Heart left ventricle (tissue), 16 donors: ENCODE measurements at regions not wholly inside any gene's neighbourhood (a gene's known extent, or its start where the extent isn't known, plus 50 kb on each side); places are given as distances from the start of the nearest gene placed in this dataset.

Experiments
- ATAC-seq, 4 donors: fragments of 200-7000 bp; cut with Tn5 transposase; one replicate each; pipeline ENCODE4 v1.9.1; 2020 to 2022; ENCODE audit warnings: moderate library complexity in 4 of 4, mild to moderate bottlenecking in 3 of 4, moderate number of reproducible peaks in 1 of 4
- DNase-seq, 5 donors: peaks; one replicate each; pipeline ENCODE4 v3.0.0-alpha.2; 2020
- H3K27ac ChIP-seq, 12 donors: fragments of 200-600 bp; sonication (generic) in 4 of 12; one replicate each; pipeline versions ENCODE4 v1.5.0 to v1.8.0; 2016 to 2022; ENCODE audit warnings: mild to moderate bottlenecking in 2 of 12
- H3K27me3 ChIP-seq, 9 donors: fragments of 200-600 bp; sonication (generic) in 2 of 9; one replicate each; pipeline versions ENCODE4 v1.5.1 to v1.8.0; 2016 to 2022; ENCODE audit warnings: mild to moderate bottlenecking in 3 of 9
- H3K36me3 ChIP-seq, 9 donors: fragments of 200-600 bp; sonication (generic) in 2 of 9; one replicate each; pipeline versions ENCODE4 v1.5.0 to v1.8.0; 2018 to 2022; ENCODE audit warnings: mild to moderate bottlenecking in 2 of 9
- H3K4me1 ChIP-seq, 12 donors: fragments of 200-600 bp; sonication (generic) in 4 of 12; one replicate each; pipeline versions ENCODE4 v1.5.0 to v1.8.0; 2016 to 2022; ENCODE audit warnings: mild to moderate bottlenecking in 3 of 12
- H3K4me3 ChIP-seq, 12 donors: fragments of 200-600 bp; sonication (generic) in 4 of 12; one replicate each; pipeline versions ENCODE4 v1.5.0 to v1.8.0; 2017 to 2022; ENCODE audit warnings: mild to moderate bottlenecking in 9 of 12, moderate library complexity in 4 of 12
- H3K9me3 ChIP-seq, 12 donors: fragments of 200-600 bp; sonication (generic) in 4 of 12; one replicate each; pipeline versions ENCODE4 v1.5.0 to v1.8.0; 2016 to 2022; ENCODE audit warnings: mild to moderate bottlenecking in 1 of 12
- CTCF ChIP-seq, 12 donors: fragments of 200-600 bp; sonication (generic) in 4 of 12; IDR thresholded peaks; one replicate each; pipeline versions ENCODE4 v1.5.0 to v1.8.0; 2018 to 2022; ENCODE audit warnings: antibody characterized with exemption in 12 of 12, mild to moderate bottlenecking in 5 of 12
- POLR2A ChIP-seq, 2 donors: fragments of 450-650 bp; IDR thresholded peaks; one replicate each; pipeline ENCODE4 v1.6.1; 2017; ENCODE audit warnings: antibody characterized with exemption in 2 of 2, mild to moderate bottlenecking in 2 of 2, moderate library complexity in 2 of 2
- WGBS, 4 donors: extraction: QIAGEN DNeasy Blood & Tissue Kit in 2 of 4; methylation state at CpG; one replicate each; pipeline versions ENCODE4 v1.1.5 to v1.1.7; 2013 to 2018; 5-methylcytosine and 5-hydroxymethylcytosine counted together
- intact Hi-C, 10 donors: fragments of 100-400 bp; cut with DNase I; formaldehyde crosslinking; loops; one replicate each; pipeline versions ENCODE4 v1.11.1 to v1.14.2; 2022
- donor health status: ischemic (EF 13 %, LVEDD 7.1; RV severe dilation, severe dysfunction).
- donor health status: healthy with polysubstance abuse.
- donor health status: DM: no; HTN: yes; CAD: no.
- donor health status: DM: no; HTN: no; CAD: no.
- donor health status: ischemic (EF 25% LVEDD 6.9; RV normal size, moderate dysfunction).
- donor health status: ischemic (EF 25% LVEDD 5.7; RV mildly dilated, moderate dysfunction).
- donor health status: healthy.
- donor health status: DM: yes; HTN: yes; CAD: no.
- donor health status: ischemic (EF 35%, LVEDD 5.7; RV mildly dilated, moderate dysfunction).
- donor health status: nonischemic (EF 11% LVEDD 7.7; RV severe dilation, severe dysfunction).
- donor health status: DM: yes; HTN: yes; CAD: no.
- donor health status: PGD.
- donor health status: ischemic (EF 29% LVEDD 5.4; RV normal size, mild dysfunction).
- donor health status: nonischemic (EF 23%, LVEDD 6.1; RV moderate dilation, normal function).

DNA sequence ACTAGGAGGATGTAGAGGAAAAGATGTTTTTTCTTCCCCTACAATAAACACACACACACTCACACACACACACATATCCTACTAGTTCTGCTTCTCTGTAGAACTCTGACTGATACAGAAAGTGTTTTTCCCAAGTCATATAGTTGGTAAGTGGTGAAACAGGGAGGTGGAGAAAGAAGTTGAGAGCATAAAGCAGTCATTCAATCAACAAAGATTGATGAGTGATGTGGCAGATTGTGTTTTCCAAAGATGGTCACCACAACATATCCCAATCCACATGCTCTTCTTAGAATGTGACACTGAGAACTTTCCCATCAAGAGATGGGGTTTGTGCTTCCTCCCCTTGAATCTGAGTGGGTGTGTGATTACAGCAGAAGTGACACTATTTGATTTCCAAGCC is 123.4 kb upstream of the ATP6AP2 start:
- TF ChIP-seq POLR2A (IDR thresholded peaks at IDR 0.05), result no peak
- no peak for TF ChIP-seq CTCF (IDR thresholded peaks at IDR 0.05)
- no peaks in the 10 kb centered on the region for H3K36me3 ChIP-seq
- H3K27me3 ChIP-seq, result peaks cover 0 to 33% (median 0%) of the 10 kb centered on the region in 9 donors
- no peak overlapping the region for H3K4me3 ChIP-seq
- ATAC-seq, result no peak
- H3K27ac ChIP-seq, result no peak overlapping the region
- intact Hi-C loops, result no loop called here
- no peaks in the 10 kb centered on the region for H3K9me3 ChIP-seq
- no peaks in the 10 kb centered on the region for H3K4me1 ChIP-seq
- no peak for DNase-seq

- no peak overlapping the region for H3K4me3 ChIP-seq
- H3K4me1 ChIP-seq, result peaks cover 0 to 4% (median 0%) of the 10 kb centered on the region in 12 donors
- DNase-seq (no peak), ATAC-seq (no peak)
- 86 to 98% (median 93%) methylated on average over 6 of the region's 6 CpGs for WGBS, 4 donors
- TF ChIP-seq CTCF (IDR thresholded peaks at IDR 0.05), result no peak
- H3K27me3 ChIP-seq, result peaks cover 0 to 11% (median 0%) of the 10 kb centered on the region in 9 donors
- no peak overlapping the region for H3K27ac ChIP-seq
- intact Hi-C loops, result no loop called here
- H3K9me3 ChIP-seq, result no peaks in the 10 kb centered on the region
- H3K36me3 ChIP-seq, result no peaks in the 10 kb centered on the region
Observed at GRCh38 chrX:40452031-40452430, 128.7 kb upstream of the ATP6AP2 start.

DNA sequence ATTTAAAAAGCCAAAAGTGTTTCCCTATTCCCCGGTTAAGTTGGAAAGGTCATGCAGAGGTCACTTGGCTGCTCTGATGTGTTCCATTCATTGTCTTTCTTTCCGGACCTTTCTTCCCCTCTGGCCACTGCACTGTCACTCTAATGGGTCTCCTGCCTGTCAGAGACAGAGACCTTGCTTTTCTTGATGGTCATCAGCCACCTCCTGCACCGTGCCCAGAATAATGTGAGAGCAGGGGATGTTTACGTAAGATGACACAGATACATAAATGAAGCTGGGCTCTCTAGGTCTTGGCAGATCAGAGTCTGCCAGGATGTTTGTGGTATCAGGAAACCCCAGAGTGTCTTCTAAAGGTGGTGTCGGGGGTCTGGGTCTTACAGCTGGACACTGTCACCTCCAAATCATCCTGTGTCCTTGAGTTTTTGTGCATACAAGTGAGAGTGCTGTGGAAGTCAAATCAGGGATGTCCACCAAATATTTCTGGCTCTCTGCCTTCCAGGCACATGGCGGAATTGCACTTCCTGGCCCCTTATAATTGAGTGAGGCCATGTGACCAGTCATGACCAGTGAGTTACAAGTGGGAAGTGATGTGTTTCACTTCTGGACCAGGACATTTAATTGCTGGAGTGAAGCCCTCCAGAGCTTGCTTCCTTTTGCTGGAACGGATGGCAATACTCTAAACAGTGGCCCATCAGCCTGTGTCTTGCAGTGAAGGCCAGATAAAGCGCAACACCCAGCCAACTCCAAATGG is 130.6 kb upstream of the ATP6AP2 start:
- no peak overlapping the region for H3K4me3 ChIP-seq
- peaks cover 0 to 11% (median 0%) of the 10 kb centered on the region in 9 donors for H3K27me3 ChIP-seq
- 50 to 62% (median 56%) methylated on average over 7 to 8 of the region's 8 CpGs for WGBS, 4 donors
- H3K27ac ChIP-seq, result no peak overlapping the region
- intact Hi-C loops, result no loop called here
- no peak for TF ChIP-seq POLR2A (IDR thresholded peaks at IDR 0.05)
- no peak for TF ChIP-seq CTCF (IDR thresholded peaks at IDR 0.05)
- no peaks in the 10 kb centered on the region for H3K36me3 ChIP-seq
- no peak for DNase-seq
- no peak for ATAC-seq
- H3K4me1 ChIP-seq, result peaks cover 0 to 8% (median 0%) of the 10 kb centered on the region in 12 donors
- H3K9me3 ChIP-seq, result no peaks in the 10 kb centered on the region

DNA sequence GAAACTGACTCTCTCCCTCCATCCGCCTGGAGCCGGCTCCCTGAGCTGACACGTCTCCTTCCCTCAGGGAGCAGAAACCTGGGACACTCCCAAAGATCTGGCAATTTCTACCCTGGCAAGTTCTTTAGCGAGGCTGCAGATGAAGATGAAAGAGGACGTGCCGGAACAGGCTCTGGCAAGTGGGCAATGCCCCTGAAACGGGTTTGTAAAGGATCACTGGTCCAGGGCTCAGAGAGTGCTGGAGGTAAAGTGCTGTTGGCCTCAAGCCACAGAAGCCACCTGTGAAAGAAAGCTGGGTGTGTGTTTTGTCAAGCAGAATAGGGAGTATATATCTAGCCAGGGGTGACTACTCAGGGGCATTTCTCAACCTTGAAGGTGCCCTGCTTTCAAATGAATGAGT is 131.4 kb upstream of the ATP6AP2 start:
- 72 to 87% (median 79%) methylated on average over 7 of the region's 7 CpGs for WGBS, 4 donors
- intact Hi-C loops, result no loop called here
- H3K4me3 ChIP-seq, result no peak overlapping the region
- no peak overlapping the region for H3K27ac ChIP-seq
- peaks cover 0 to 8% (median 0%) of the 10 kb centered on the region in 12 donors for H3K4me1 ChIP-seq
- peaks cover 0 to 9% (median 0%) of the 10 kb centered on the region in 9 donors for H3K27me3 ChIP-seq
- TF ChIP-seq CTCF (IDR thresholded peaks at IDR 0.05), result no peak
- no peak for TF ChIP-seq POLR2A (IDR thresholded peaks at IDR 0.05)
- DNase-seq (no peak), ATAC-seq (no peak)
- no peaks in the 10 kb centered on the region for H3K9me3 ChIP-seq
- H3K36me3 ChIP-seq, result no peaks in the 10 kb centered on the region
